ENCODE measurements at regions not wholly inside any gene's neighbourhood (a gene's known extent, or its start where the extent isn't known, plus 50 kb on each side); places are given as distances from the start of the nearest gene placed in this dataset.
"Not testable (repeated sequence)": the region's sequence is repeated elsewhere in the genome, so short reads cannot be mapped to it uniquely, and the experiment has no call there.

- 94 to 100% methylated on average over 2 of the region's 3 CpGs for WGBS, 2 donors
These were observed 94.0 kb upstream of the NAP1L1 start for GRCh38 chr12:76178452-76178851.

GRCh38 chr12:76177821-76178220 lies 93.3 kb upstream of the NAP1L1 start:
- 84 to 89% methylated on average over 4 of the region's 4 CpGs for WGBS, 2 donors
- TF ChIP-seq POLR2A (IDR thresholded peaks at IDR 0.05) (no peak), CTCF (IDR thresholded peaks at IDR 0.05) (no peak)
- Histone ChIP-seq H3K9me3 (no peaks in the 10 kb centered on the region), H3K27me3 (no peaks in the 10 kb centered on the region), H3K4me1 (peaks cover 0 to 5% (median 0%) of the 10 kb centered on the region in 3 donors), H3K36me3 (no peaks in the 10 kb centered on the region), H3K4me3 (no peak overlapping the region), H3K27ac (no peak overlapping the region)
- intact Hi-C loops (cut with DNase I) = no loop called here
- DNase-seq = no peak

More at GRCh38 chr12:76178452-76178851, 94.0 kb upstream of the NAP1L1 start:
- Histone ChIP-seq H3K36me3 (no peaks in the 10 kb centered on the region), H3K4me3 (no peak overlapping the region), H3K27me3 (no peaks in the 10 kb centered on the region), H3K4me1 (peaks cover 0 to 11% (median 0%) of the 10 kb centered on the region in 3 donors), H3K9me3 (no peaks in the 10 kb centered on the region), H3K27ac (no peak overlapping the region)
- DNase-seq = no peak
- intact Hi-C loops (cut with DNase I) = no loop called here
- TF ChIP-seq CTCF (IDR thresholded peaks at IDR 0.05) = no peak
- no peak for TF ChIP-seq POLR2A (IDR thresholded peaks at IDR 0.05)

GRCh38 chr12:76176940-76177339 lies 92.5 kb upstream of the NAP1L1 start:
- Histone ChIP-seq H3K4me3 (no peak overlapping the region), H3K4me1 (peaks cover 0 to 5% (median 0%) of the 10 kb centered on the region in 3 donors), H3K9me3 (no peaks in the 10 kb centered on the region), H3K27ac (no peak overlapping the region), H3K36me3 (no peaks in the 10 kb centered on the region), H3K27me3 (no peaks in the 10 kb centered on the region)
- TF ChIP-seq CTCF (IDR thresholded peaks at IDR 0.05) (no peak), POLR2A (IDR thresholded peaks at IDR 0.05) (no peak)
- no peak for DNase-seq
- intact Hi-C loops (cut with DNase I) = no loop called here

- WGBS, 2 donors = 61 to 71% methylated on average over 5 of the region's 5 CpGs
- H3K27ac ChIP-seq; DNase-seq; H3K4me1 ChIP-seq; H3K36me3 ChIP-seq; H3K27me3 ChIP-seq; H3K9me3 ChIP-seq; intact Hi-C loops (cut with DNase I); H3K4me3 ChIP-seq: not testable (repeated sequence)
These were observed 91.5 kb upstream of the NAP1L1 start for GRCh38 chr12:76175946-76176345.

- no peak overlapping the region for H3K4me3 ChIP-seq
- no peaks in the 10 kb centered on the region for H3K36me3 ChIP-seq
- H3K27me3 ChIP-seq = peaks cover 0 to 13% (median 0%) of the 10 kb centered on the region in 4 donors
- intact Hi-C loops (cut with DNase I) = no loop called here
- WGBS, 2 donors = 64 to 79% methylated on average over 5 of the region's 5 CpGs
- peaks cover 0 to 5% (median 0%) of the 10 kb centered on the region in 3 donors for H3K4me1 ChIP-seq
- DNase-seq = no peak
- H3K9me3 ChIP-seq = no peaks in the 10 kb centered on the region
- H3K27ac ChIP-seq = no peak overlapping the region
- TF ChIP-seq POLR2A (IDR thresholded peaks at IDR 0.05) = no peak
- TF ChIP-seq CTCF (IDR thresholded peaks at IDR 0.05) = no peak
These were observed 89.3 kb upstream of the NAP1L1 start for GRCh38 chr12:76173756-76174155.

All from esophagus squamous epithelium (tissue), 5 donors.